GM23338 (cell line): ENCODE measurements at regions not wholly inside any gene's neighbourhood (a gene's known extent, or its start where the extent isn't known, plus 50 kb on each side); places are given as distances from the start of the nearest gene placed in this dataset.

Experiments
- ATAC-seq: fragments of 200-7000 bp; cut with Tn5 transposase; 3 replicates; pipeline ENCODE4 v1.9.1; 2020
- DNase-seq: peaks from one replicate; pipeline ENCODE4 v3.0.0-alpha.2; 2015; ENCODE audit warnings: low spot score
- H2AFZ ChIP-seq: fragments of 200-600 bp; sonication (generic); 2 replicates; pipeline ENCODE4 v1.8.0; 2016; ENCODE audit warnings: antibody characterized with exemption, mild to moderate bottlenecking, moderate library complexity
- H3F3A ChIP-seq: fragments of 200-600 bp; sonication (generic); replicated peaks from 2 replicates; pipeline ENCODE4 v1.8.0; 2017; ENCODE audit warnings: antibody characterized with exemption, mixed run types, low read depth
- H3K27ac ChIP-seq: fragments of 200-600 bp; sonication (generic); 2 replicates; pipeline ENCODE4 v1.6.1; 2016; ENCODE audit warnings: low read depth
- H3K27me3 ChIP-seq: fragments of 200-600 bp; sonication (generic); 2 replicates; pipeline ENCODE4 v1.8.0; 2016; ENCODE audit warnings: mild to moderate bottlenecking, mixed run types, moderate library complexity; ENCODE audit not compliant: insufficient read depth
- H3K36me3 ChIP-seq: fragments of 200-600 bp; sonication (generic); 2 replicates; pipeline ENCODE4 v1.8.0; 2016; ENCODE audit warnings: mild to moderate bottlenecking; ENCODE audit not compliant: insufficient read depth
- H3K4me1 ChIP-seq: fragments of 200-600 bp; sonication (generic); 2 replicates; pipeline ENCODE4 v1.8.0; 2016; ENCODE audit warnings: mild to moderate bottlenecking, moderate library complexity; ENCODE audit not compliant: insufficient read depth
- H3K4me2 ChIP-seq: fragments of 200-600 bp; sonication (generic); 2 replicates; pipeline ENCODE4 v1.7.1; 2017; ENCODE audit warnings: mixed run types
- H3K4me3 ChIP-seq: fragments of 200-600 bp; sonication (generic); 2 replicates; pipeline ENCODE4 v1.6.1; 2016; ENCODE audit warnings: mixed run types
- H3K79me2 ChIP-seq: fragments of 200-600 bp; sonication (generic); replicated peaks from 2 replicates; pipeline ENCODE4 v1.8.0; 2017; ENCODE audit warnings: mild to moderate bottlenecking; ENCODE audit not compliant: insufficient read depth
- H3K9me2 ChIP-seq: fragments of 200-600 bp; sonication (generic); 2 replicates; pipeline ENCODE4 v1.8.0; 2017; ENCODE audit not compliant: insufficient read depth
- H4K20me1 ChIP-seq: fragments of 200-600 bp; sonication (generic); replicated peaks from 2 replicates; pipeline ENCODE4 v1.8.0; 2017; ENCODE audit warnings: mild to moderate bottlenecking; ENCODE audit not compliant: insufficient read depth
- H3K27ac Mint-ChIP-seq: 2 replicates; pipeline ENCODE4 v1.8.0; 2020; ENCODE audit warnings: inconsistent platforms, mild to moderate bottlenecking, moderate library complexity, mixed read lengths
- H3K27me3 Mint-ChIP-seq: 3 replicates; pipeline ENCODE4 v1.8.0; 2022; ENCODE audit warnings: low read depth, mild to moderate bottlenecking, moderate library complexity, mixed read lengths, inconsistent platforms; ENCODE audit not compliant: insufficient read depth, poor library complexity
- H3K36me3 Mint-ChIP-seq: 3 replicates; pipeline ENCODE4 v1.8.0; 2021; ENCODE audit warnings: low read depth, mild to moderate bottlenecking, inconsistent platforms, moderate library complexity, mixed read lengths
- H3K4me1 Mint-ChIP-seq: 3 replicates; pipeline ENCODE4 v1.8.0; 2020; ENCODE audit warnings: mild to moderate bottlenecking, inconsistent platforms, mixed read lengths
- H3K4me3 Mint-ChIP-seq: 3 replicates; pipeline ENCODE4 v1.8.0; 2021; ENCODE audit warnings: moderate library complexity, mild to moderate bottlenecking, inconsistent platforms, mixed read lengths
- H3K9me3 Mint-ChIP-seq: 3 replicates; pipeline ENCODE4 v1.8.0; 2020; ENCODE audit warnings: moderate library complexity, mild to moderate bottlenecking, inconsistent platforms, mixed read lengths
- EZH2 ChIP-seq: fragments of 200-600 bp; sonication (generic); IDR thresholded peaks from one replicate; pipeline ENCODE4 v1.8.0; 2017; ENCODE audit warnings: antibody characterized with exemption, mild to moderate bottlenecking, low read depth; ENCODE audit not compliant: unreplicated experiment
- POLR2AphosphoS5 ChIP-seq: IDR thresholded peaks from 2 replicates; pipeline ENCODE4 v1.6.1; 2016; ENCODE audit warnings: antibody characterized with exemption, low read depth
- STAT1 ChIP-seq: IDR thresholded peaks from one replicate; pipeline ENCODE4 v1.6.1; 2016; ENCODE audit warnings: antibody characterized with exemption; ENCODE audit not compliant: unreplicated experiment
- TF ChIP-seq, protein P1 (sequence below): fragments of 250-450 bp; sonication (Bioruptor Pico); IDR thresholded peaks from 2 replicates; pipeline ENCODE4 v1.5.0; 2020; ENCODE audit warnings: mild to moderate bottlenecking, moderate library complexity
- TF ChIP-seq, protein P2 (sequence below): IDR thresholded peaks from 2 replicates; pipeline ENCODE4 v1.6.1; 2016; ENCODE audit warnings: antibody characterized with exemption

DNA sequence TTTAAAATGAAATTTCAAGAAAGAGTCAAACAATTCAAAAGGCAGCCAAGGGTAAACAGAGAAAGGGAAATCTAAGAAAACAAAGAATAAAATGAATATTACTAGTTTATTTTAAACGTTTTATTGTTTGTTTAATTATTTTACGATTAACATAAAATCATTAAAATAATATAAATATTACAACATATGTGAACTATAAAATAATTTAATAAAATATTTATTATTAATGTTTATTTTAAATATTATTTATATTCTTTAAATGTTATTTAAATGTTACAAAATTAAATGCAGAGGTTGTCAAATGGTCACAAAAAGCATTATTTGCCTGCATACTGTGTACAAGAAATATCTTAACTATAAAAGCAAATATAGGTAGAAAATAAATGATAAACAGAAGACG, 786.7 kb upstream of the GHITM start (continued):
- TF ChIP-seq, protein P1, sequence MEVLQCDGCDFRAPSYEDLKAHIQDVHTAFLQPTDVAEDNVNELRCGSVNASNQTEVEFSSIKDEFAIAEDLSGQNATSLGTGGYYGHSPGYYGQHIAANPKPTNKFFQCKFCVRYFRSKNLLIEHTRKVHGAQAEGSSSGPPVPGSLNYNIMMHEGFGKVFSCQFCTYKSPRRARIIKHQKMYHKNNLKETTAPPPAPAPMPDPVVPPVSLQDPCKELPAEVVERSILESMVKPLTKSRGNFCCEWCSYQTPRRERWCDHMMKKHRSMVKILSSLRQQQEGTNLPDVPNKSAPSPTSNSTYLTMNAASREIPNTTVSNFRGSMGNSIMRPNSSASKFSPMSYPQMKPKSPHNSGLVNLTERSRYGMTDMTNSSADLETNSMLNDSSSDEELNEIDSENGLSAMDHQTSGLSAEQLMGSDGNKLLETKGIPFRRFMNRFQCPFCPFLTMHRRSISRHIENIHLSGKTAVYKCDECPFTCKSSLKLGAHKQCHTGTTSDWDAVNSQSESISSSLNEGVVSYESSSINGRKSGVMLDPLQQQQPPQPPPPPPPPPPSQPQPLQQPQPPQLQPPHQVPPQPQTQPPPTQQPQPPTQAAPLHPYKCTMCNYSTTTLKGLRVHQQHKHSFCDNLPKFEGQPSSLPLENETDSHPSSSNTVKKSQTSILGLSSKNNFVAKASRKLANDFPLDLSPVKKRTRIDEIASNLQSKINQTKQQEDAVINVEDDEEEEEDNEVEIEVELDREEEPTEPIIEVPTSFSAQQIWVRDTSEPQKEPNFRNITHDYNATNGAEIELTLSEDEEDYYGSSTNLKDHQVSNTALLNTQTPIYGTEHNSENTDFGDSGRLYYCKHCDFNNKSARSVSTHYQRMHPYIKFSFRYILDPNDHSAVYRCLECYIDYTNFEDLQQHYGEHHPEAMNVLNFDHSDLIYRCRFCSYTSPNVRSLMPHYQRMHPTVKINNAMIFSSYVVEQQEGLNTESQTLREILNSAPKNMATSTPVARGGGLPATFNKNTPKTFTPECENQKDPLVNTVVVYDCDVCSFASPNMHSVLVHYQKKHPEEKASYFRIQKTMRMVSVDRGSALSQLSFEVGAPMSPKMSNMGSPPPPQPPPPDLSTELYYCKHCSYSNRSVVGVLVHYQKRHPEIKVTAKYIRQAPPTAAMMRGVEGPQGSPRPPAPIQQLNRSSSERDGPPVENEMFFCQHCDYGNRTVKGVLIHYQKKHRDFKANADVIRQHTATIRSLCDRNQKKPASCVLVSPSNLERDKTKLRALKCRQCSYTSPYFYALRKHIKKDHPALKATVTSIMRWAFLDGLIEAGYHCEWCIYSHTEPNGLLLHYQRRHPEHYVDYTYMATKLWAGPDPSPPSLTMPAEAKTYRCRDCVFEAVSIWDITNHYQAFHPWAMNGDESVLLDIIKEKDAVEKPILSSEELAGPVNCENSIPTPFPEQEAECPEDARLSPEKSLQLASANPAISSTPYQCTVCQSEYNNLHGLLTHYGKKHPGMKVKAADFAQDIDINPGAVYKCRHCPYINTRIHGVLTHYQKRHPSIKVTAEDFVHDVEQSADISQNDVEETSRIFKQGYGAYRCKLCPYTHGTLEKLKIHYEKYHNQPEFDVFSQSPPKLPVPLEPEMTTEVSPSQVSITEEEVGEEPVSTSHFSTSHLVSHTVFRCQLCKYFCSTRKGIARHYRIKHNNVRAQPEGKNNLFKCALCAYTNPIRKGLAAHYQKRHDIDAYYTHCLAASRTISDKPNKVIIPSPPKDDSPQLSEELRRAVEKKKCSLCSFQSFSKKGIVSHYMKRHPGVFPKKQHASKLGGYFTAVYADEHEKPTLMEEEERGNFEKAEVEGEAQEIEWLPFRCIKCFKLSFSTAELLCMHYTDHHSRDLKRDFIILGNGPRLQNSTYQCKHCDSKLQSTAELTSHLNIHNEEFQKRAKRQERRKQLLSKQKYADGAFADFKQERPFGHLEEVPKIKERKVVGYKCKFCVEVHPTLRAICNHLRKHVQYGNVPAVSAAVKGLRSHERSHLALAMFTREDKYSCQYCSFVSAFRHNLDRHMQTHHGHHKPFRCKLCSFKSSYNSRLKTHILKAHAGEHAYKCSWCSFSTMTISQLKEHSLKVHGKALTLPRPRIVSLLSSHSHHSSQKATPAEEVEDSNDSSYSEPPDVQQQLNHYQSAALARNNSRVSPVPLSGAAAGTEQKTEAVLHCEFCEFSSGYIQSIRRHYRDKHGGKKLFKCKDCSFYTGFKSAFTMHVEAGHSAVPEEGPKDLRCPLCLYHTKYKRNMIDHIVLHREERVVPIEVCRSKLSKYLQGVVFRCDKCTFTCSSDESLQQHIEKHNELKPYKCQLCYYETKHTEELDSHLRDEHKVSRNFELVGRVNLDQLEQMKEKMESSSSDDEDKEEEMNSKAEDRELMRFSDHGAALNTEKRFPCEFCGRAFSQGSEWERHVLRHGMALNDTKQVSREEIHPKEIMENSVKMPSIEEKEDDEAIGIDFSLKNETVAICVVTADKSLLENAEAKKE (CRISPR knock-in tag): no peak
- no peak for TF ChIP-seq STAT1

DNA sequence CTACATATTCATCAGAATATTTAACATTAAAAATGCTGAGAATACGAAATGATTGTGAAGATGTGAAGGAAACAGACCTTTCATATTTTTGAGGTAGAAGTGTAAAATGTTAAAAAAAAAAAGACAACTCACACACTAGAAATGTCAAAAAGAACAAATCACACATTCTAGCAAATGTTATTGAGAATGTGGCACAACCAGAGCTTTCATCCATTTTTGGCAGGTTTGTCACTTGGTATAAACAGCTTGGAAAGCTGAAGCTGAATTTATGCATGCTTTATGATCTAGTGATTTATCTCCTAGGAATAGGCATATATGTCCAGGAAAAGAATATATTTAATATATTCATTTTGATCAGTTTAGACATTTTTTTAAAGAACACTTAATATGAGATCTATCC, 784.9 kb upstream of the GHITM start:
- DNase-seq (no peak), ATAC-seq (no peak)
- Histone ChIP-seq H3K9me2 (no peaks in the 10 kb centered on the region), H4K20me1 (no peaks in the 10 kb centered on the region), H3K27me3 (no peaks in the 10 kb centered on the region), H3F3A (no peaks in the 10 kb centered on the region), H3K4me2 (no peak overlapping the region), H3K36me3 (no peaks in the 10 kb centered on the region; the same call in 1 of the 2 replicates), H3K4me1 (no peaks in the 10 kb centered on the region), H3K4me3 (no peak overlapping the region), H3K79me2 (no peaks in the 10 kb centered on the region), H2AFZ (no peak overlapping the region), H3K27ac (no peak overlapping the region)
- peaks cover 2% of the 10 kb centered on the region; the same call in 1 of the 3 replicates for H3K9me3 Mint-ChIP-seq
- no peaks in the 10 kb centered on the region for H3K4me1 Mint-ChIP-seq
- no peaks in the 10 kb centered on the region for H3K27me3 Mint-ChIP-seq
- H3K27ac Mint-ChIP-seq: no peak overlapping the region
- no peak overlapping the region for H3K4me3 Mint-ChIP-seq
- peaks cover 3% of the 10 kb centered on the region; the same call in 1 of the 3 replicates for H3K36me3 Mint-ChIP-seq
- TF ChIP-seq, protein P2, sequence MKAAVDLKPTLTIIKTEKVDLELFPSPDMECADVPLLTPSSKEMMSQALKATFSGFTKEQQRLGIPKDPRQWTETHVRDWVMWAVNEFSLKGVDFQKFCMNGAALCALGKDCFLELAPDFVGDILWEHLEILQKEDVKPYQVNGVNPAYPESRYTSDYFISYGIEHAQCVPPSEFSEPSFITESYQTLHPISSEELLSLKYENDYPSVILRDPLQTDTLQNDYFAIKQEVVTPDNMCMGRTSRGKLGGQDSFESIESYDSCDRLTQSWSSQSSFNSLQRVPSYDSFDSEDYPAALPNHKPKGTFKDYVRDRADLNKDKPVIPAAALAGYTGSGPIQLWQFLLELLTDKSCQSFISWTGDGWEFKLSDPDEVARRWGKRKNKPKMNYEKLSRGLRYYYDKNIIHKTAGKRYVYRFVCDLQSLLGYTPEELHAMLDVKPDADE: no peak
- TF ChIP-seq POLR2AphosphoS5 (no peak), EZH2 (no peak)
- TF ChIP-seq, protein P1 (CRISPR knock-in tag): no peak
